Fibroblast of skin of left biceps (primary cell): ENCODE measurements at regions not wholly inside any gene's neighbourhood (a gene's known extent, or its start where the extent isn't known, plus 50 kb on each side); places are given as distances from the start of the nearest gene placed in this dataset.

Source experiments
- DNase-seq, 2 experiments: peaks; one replicate each; pipeline ENCODE4 v3.0.0-alpha.2; 2013; ENCODE audit warnings: low read depth in 2 of 2

DNA sequence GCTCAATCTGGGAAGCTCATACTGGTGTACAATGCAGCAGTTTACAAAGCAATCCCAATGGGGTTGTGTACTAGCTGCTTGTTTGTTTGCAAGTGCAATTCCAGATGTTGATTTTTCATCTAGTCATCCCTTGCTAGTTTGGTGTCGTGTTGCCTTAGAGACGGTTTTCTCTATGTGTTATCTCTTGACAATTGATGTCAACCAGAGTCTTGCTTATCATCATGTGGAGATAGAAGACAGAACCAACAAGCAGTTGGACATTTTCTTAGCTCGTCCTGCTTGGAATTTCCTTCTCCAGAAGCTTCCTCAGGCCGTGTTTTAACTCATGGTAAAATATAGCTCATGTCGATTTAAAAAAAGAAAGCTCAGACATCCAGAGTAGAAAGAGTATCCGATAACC, 262.0 kb upstream of the KCNH8 start:
- no peak for DNase-seq

DNA sequence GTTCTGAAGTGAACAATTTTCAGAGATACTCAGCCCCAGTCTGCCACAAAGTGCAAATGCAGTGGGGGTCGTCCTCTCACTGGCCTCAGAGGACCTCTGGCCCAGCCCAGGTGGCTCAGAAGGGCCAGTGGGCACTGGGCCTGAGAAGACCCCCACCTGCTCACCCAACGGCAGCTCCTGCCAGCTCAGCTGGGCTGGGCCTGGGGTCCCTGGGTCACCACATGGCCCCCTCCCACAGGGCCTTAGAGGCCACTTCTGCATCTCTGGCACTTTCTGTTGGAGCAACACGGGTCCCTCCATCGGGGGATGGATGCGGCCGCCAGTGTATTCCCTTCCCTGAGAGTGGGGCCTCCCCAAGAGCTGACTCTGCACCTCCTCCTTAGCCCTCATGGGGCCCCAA, 262.7 kb upstream of the KCNH8 start:
- DNase-seq, result no peak

DNA sequence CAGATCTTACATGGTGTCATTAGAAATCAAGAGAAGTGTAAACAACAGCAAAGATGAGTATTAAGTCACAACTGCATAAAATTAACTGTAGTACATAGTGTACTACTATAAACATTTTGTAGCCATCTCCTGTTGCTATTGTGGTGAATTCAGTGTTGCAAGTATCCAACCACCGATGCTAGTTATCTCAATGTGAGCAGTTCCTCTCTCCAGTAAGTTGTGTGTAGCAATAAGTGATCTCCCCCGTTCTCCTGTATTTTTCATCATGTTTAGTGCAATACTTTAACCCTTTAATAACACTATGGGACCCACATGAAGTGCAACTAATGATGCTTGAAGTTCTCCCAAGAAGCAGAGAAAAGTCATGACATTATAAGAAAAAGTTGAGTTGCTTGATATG, 264.7 kb upstream of the KCNH8 start:
- DNase-seq, result no peak

DNA sequence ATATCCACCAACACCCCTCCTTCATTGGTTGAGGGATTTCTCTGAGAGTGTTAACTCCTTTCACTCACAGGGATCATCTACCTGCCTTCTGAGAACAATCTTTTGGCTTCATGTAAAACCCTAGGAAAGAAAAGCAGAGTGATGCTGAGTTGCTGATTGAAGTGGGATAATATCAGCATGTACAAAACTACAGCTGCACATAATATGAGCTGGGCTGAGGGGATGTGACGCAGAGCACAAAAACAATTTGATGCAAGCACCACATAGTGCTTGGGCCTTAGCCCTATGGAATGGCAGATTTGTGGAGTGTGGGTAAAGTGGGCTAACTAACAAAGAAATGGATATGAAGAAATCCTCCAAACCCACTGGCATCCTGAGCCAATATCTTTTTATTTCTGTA, 267.6 kb upstream of the KCNH8 start:
- DNase-seq, result no peak

DNA sequence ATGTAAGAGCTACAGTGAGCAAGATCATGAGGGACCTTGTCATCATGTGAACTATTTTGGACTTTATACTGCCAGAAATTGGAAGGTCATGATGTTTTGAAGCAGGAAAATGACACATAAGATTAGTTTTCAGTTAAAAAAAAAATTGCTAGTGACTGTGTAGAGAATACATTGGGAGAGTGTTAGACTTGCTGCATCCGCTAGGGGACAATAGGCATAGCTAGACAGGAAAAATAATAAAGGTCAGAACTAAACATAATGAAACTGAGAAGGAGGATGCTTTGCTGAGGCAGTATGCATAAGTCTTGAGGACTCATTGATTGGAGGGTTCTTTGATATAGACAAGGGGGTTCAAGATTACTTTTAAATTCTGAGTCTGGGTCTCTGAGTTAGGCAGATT, 275.8 kb upstream of the KCNH8 start:
- DNase-seq, result no peak

DNA sequence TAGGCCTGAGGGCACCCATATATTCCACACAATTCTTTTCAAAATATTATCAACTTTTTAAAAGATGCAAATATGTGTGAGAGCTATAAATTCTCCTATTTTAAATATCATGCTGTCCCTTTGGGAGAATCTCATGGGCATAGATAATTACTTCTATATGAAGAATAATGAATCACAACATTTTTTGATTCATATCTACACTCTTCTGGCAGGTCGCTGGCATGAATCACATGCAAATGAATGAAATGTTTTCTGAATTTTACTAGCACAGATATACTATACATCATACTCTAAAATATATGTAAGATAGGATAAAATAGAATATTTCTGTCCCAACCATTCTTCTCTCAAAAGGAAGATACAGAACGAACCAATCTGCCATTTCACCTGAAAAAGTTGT, 277.7 kb upstream of the KCNH8 start:
- DNase-seq, result no peak

DNA sequence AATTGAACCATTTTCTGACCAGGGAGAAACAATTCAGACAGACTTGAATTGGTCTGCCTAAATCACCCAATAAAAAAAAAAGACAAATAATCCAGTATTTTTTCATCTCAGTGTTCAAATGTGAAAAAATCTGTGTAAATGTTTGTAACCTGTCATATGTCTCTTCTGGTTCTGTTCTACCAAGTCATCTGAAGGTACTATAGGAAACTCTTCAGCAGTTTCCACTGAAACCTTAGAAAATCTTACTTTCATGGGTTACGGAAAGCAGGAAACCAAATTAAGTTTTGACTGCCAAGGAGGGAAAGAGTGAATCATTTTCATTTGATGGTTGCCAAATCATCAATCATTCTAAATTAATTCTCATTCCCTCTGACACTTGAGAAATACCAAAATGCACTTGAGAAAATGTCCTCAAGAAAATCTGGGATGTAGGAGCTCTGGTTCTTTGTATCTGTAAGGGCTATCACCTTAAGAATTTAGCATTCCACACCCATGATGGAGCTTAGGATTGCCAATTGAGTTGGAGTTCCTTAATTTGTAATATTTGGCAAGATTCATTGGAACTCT, 278.2 kb upstream of the KCNH8 start:
- DNase-seq, result no peak

DNA sequence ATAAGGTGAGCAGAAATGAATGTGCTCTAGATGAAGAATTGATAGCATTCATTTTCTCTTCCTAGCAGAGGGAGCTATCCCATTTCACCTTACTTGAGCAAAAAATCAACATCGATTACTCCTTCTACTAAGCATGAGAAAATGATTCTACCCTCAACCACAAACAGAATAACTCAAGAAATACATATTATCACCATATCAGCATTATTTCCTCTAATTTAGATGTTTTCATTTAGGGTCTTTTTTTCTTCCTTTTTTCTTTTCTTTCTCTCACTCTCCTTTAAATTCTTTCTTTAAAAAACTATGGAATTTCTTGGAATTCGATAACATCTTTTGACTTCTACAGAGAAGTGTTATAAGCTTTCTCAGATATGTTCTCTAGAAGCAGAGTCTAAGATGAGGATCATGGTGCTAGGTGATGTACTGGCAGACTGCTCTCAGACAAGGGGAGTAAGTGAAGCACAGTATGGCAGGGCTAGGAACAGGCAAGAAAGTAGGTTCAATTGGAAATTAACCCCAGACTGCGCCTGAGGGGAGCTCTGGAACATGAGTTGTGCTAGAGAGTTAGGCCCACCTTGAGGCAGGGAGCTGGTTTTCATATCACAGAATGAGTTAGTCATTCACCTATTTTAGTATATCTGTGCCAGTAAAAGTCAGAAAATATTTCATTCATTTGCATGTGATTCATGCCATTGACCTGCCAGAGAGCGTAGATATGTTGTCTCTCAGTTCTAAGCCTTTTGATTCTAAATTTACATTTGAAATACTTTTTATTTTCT, 279.2 kb upstream of the KCNH8 start:
- DNase-seq, result no peak

DNA sequence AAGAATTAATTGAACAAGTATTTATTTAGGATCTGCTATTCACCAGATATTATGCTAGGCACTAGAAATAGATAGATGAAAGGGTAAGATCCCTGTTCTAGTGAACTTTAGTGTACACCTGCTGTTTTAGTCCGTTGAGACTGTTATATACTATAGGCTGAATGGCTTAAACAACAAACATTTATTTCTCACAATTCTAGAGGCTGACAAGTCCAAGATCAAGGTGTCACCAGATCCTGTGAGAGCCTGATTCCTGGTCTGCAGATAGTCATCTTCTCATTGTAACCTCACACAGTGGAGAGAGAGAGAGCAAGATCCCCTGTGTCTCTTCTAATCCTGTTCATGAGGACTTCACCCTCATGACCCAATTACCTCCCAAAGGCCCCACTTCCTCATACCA, 281.4 kb upstream of the KCNH8 start:
- no peak for DNase-seq

DNA sequence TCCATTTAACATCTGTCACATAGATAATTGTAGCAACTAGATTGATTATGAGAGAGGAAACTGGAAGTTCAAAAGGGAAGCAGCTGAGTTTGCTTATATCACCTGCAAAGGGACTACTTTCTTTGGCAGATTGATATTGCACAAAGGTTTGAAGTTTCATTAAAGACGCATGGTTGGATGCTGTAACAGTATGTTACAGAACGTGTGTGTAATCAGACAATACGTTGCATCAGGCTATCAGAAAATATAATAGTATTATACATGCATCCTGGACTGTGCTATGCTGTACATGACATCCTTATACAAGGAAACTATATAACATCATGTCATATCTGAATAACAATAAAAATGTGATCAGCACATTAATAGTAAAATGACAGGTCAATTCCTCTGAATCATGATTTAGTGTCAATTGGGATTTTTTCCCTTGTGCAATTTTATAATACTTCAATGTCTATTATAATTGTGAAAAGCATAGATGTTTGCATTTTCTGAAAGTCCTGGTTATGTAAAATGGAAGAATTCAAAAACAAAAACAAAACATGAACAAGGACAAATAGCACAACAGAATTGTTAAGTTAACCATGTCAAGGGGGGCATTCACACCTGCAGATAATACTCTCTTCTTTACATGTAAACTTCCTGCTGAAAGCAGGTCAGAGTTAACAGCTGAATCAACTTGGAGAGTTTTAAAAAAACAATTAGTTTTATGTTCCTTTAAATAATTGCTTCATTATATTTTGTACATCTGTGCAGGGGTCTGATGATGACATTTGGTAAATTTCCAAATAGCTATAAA, 283.2 kb upstream of the KCNH8 start:
- no peak for DNase-seq

DNA sequence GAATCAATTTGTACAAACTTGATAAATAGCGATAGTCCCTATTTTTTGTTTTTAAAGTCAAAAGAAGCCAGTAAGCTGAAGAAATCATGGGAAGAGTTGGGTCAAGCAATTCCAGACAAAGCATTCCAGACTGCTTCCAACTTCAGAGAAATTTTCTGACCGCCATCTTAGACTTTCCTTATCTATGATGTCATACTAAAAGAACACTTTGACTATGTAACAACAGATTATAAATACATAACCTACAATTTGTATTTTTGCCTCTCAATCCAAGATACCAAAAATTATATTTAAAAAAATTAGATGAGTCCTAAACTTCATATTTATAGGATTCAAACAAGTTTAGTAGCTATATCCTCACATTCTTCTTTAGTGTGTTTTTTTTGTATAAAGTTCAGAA, 286.2 kb upstream of the KCNH8 start:
- DNase-seq, result no peak

DNA sequence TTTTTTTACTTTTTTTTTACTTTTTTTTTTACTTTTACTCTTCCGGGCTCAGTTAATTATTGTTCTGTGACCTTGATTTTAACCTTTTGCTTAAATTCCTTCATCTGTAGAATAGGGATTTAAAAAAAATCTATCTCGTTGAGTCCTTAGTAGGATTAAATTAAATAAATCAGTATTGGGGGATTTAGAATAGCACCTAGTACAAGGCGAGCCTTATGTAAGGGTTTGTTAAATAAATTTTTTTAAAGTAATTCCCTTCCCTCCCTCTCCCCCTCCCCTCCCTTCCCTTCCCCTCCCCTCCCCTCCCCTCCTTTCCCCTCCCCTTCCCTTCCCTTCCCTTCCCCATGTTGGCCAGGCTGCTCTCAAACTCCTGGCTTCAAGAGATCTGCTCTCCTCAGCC, 287.2 kb upstream of the KCNH8 start:
- DNase-seq, result no peak

DNA sequence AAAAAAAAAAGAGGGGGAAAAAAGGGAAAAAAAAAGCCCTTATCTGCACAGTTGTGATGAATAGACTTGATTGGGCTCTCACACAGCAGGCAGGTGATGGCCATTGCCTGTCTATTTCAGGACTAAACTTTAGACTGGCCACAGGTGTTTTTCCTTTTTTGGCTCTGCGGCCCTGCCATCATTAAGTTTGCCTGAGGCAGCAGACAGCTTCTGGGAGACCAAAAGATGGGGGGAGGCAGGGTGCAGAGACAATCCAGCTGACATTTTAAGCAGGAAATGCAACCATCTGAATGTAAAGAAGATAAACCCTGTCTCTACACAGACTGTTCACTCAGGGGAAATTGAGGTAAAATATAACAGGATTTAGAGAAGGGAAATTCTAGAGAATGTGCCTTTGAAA, 295.0 kb upstream of the KCNH8 start:
- DNase-seq, result no peak

DNA sequence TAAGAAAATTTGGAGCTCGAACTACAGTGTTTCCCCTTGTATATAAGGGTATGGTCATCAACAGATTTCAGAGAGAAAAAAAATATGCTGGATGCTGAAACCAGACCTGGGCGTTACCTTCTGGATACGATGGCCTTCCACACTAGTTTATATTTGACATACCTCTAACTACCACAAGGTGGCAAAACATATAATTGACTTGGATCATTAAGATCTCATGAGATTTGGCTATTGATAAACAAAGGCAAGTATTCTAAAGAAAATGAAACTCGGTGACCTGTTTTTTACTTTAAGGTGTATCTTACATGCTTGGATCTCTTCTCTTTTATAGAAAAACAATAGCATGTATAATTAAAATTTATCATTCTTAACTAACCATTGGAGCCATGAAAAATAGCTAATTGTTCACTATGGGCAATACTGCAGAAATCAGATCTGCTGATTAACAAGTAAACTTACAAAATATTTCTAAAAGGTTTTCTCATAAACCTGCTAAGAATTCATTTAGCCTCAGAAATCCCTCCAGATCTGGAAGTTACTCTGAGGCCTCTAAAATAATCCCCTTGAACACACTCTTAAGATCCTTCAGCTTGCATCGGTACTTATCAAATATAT, 300.6 kb upstream of the KCNH8 start:
- DNase-seq, result no peak

DNA sequence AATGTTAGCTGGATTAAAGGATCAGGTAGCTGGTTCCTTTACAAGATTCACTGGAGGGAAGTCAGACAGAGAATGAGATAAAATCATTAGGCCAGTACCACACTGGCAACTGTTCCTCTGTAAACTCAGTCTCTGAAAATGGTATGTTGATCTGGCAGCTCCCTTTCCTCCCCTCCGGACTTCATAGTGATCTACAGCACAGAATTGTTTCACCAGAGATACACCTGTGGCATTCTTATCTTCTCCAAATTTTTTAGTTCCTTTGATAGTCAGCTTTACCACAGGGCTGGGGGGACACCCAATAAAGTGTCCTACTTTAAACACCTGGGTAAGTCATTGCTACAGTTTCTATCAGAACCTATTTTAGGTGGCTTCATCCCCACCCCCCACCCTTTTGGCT, 304.3 kb upstream of the KCNH8 start:
- DNase-seq, result no peak

DNA sequence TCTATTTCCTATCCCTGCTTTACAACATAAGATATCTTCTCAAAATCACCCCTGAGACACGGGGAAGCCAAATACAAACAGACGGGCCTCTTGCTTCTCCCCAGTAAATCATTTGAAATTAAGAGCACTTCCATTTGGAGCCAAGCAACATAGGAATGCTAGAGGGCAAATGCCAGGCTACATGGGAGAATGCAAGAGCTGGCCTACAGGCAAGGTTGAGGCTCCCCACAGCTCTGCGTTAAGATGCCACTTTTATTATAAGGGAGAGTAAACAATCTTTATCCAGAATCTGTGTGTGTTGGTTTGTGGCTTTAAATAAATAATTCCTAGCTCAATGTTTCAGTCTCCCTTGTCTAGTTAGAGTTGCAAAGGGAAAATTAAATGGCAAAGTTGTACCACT, 305.1 kb upstream of the KCNH8 start:
- DNase-seq, result no peak

DNA sequence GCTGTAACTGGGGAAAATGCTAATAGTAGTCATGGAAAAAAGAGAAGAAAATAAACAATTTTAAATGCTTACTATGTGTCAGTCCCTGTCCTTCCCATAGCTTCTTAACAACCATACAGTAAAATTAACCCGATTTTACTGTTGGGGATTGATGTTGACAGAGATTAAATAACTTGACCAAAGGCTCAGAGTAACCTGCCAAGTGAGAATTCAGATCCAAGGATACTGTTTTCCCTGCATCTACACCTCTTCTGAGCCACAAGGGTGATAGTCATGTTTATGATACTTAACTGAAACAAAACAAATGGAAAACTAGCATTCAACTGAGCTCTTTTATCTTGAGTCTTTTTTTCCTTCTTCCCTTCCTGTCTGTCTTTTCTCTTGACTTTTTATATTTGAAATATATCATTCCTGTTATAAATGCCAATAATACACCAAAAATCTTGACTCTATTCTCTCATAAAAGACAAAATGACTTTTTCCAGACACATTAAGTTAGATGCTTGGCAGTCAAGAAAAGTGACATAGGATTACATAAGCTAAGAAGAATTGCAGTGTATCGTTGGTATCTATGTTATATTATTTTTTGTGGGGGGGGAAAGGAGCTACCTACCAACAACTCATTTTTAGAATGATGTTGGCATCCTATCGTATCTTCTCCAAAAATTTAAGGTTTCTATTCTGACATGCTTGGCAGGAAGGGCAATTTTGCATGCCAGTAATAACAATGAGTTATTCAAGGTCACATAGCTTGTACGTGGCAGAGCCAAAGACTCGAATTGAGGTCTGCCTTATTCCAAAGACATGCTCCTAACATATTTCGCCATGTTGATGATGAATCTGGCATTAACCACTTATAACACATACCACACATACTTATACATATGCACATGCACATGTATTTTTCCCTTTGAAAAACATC, 306.6 kb upstream of the KCNH8 start:
- DNase-seq, result no peak

DNA sequence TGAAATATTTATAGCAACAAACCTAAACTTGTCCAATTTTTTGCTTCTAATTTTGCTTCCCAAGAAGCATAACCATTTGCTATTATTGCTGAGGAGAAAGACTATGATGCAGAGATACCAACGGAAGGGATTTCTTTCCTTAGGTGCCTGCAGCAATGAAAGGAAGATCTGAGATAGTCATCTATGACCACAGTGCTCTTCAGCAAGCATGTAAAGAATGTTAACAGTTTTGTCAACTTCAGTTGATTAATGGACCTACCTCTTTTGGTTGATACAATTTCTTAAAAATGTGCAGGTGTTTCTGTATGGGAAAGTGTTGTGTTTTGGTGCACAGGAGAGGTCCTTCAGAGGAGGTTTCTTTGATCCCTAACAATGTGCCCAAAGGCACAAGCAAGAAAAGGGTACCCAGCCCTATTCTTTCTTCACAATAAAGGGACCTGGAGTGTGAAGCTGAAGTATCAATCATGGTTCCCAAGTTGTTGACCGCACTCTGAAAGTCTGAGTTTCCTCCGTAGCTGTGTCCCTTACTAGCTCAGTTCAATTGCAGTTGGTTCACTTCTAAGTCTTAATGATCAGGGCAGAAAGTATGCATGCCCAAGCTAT, 307.7 kb upstream of the KCNH8 start:
- DNase-seq, result no peak

DNA sequence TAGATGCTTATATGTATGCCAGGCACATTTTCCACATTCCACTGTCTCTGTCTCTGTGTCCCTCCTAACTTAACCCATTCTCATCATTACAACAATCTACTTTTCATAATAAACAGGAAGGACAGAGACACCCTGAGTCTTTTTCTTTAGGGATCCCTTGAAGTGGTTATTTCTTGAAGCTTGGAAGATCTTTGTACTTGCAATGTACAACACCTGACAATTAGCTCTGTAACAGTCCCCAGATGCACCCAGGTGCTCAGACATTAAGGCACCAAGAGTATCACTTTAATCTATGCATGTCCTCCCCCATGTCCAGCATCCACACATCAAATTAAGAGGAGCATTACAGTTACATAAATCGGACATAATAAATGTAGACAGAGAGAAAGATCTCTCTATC, 309.6 kb upstream of the KCNH8 start:
- no peak for DNase-seq

DNA sequence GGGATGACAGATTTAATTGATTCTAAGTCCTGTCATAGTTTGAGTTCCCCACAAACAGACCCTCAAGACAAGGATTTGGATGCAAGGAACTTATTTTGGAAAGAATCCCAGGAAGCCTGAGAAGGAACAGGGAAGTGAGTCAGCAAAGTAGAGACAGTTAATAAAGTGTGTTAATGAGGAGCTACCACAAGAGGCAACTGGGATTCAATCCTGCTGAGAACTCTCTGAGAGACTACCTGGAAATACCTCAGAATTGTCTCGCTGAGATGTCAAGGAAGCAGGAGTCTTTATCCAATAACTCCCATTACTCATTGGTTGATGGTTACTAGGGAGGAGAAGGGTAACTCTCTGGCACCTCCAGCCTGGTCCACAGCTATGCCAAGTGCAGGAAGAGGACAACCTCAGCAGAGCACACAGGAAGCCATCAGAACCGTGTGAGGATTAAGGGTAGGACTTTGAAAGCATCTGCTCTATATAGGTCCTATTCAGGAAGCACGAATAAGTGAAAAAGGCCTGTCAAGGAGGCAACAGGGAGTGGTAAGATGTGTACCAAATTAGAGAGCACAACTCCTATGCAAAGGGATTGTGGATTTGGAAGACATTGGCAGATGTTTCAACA, 311.1 kb upstream of the KCNH8 start:
- no peak for DNase-seq

DNA sequence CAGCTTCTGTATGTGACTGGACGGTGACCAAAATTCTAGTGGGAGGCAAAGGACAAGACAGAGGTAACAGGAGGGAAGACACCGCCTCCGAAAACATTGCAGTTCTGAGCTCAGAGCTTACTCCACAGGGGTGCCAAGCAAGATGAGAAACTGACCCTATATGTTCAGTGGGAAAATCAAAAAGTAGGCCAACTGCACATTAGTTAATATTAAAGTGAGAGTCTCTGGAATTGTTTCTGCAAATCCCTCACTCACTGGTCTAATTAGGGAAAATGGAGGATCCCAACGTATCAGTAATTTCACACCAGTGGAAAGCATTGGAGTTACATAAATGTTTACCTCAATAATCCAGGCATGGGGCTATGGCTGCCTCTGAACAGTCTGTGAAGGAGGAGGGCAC, 313.3 kb upstream of the KCNH8 start:
- DNase-seq, result no peak
